ENCODE measurements at regions not wholly inside any gene's neighbourhood (a gene's known extent, or its start where the extent isn't known, plus 50 kb on each side); places are given as distances from the start of the nearest gene placed in this dataset.

- TF ChIP-seq CTCF (IDR thresholded peaks at IDR 0.05; ENCODE audit: poor library complexity, severe bottlenecking) (no peak), EZH2 (IDR thresholded peaks at IDR 0.05; ENCODE audit: borderline replicate concordance, insufficient read depth, low read length, poor library complexity, severe bottlenecking) (no peak), REST (IDR thresholded peaks at IDR 0.05; ENCODE audit: borderline replicate concordance) (no peak)
These were observed 278.9 kb upstream of the SOX5 start for GRCh38 chr12:24228371-24228770.
